Activated CD8-positive, alpha-beta memory T cell treated with anti-CD3 and anti-CD28 coated beads for 36 hours (primary cell): ENCODE measurements at regions not wholly inside any gene's neighbourhood (a gene's known extent, or its start where the extent isn't known, plus 50 kb on each side); places are given as distances from the start of the nearest gene placed in this dataset.

Experiments
- CTCF ChIA-PET: fragments of 350-600 bp; sonication (Branson Sonifier 250); formaldehyde crosslinking; loops from one replicate; lab custom pipeline; 2021; ENCODE audit warnings: antibody characterized with exemption; lab: Charles Lee
- POLR2A ChIA-PET: fragments of 350-600 bp; sonication (Branson Sonifier 250); formaldehyde crosslinking; loops from one replicate; lab custom pipeline; 2021; ENCODE audit warnings: antibody characterized with exemption; lab: Charles Lee

DNA sequence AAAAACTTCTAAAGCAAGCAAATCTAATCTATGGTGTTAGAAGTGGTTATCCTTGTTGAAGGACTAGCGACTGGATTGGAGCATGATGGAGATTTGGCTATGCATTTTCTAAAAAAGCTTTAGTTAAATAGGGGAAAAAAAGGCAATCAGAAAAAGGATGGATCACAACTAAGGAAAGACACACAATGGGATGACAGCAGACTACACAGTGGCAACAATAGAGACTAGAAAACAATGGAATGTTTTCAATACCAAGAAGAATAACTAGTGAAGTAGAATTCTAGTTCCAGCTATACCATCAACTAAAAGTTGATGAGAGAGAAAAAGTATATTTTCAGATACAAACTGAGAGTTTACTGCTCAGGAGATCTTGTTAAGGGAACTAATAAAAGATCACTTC lies 605.8 kb downstream of the PTPRU start:
- ChIA-PET CTCF (no interaction called here), POLR2A (no interaction called here)

DNA sequence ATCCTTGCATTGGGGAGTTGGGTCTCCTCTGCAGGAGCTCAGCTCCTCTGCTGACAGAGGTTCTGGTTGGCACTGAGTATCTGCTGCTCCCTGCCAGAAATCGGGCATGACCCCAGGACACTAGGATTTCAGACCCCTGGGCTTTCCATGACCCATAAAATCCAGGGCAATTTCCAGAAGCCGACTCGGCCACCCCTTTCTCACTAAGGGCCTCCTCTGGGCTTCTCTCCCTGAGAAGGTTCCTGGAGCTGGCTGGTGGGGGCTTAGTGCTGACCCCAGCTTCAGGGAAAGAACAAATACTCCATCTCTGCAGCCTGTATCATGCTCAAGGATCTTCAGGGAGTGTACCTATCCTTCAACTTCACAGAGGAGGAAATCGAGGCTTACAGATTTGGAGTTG lies 603.4 kb downstream of the PTPRU start:
- POLR2A ChIA-PET = interaction anchor here (0.6 kb wide), 1 partner anchor 253 kb away, joined by 4 read pairs; no protein-coding TSS in a partner anchor
- CTCF ChIA-PET = no interaction called here

DNA sequence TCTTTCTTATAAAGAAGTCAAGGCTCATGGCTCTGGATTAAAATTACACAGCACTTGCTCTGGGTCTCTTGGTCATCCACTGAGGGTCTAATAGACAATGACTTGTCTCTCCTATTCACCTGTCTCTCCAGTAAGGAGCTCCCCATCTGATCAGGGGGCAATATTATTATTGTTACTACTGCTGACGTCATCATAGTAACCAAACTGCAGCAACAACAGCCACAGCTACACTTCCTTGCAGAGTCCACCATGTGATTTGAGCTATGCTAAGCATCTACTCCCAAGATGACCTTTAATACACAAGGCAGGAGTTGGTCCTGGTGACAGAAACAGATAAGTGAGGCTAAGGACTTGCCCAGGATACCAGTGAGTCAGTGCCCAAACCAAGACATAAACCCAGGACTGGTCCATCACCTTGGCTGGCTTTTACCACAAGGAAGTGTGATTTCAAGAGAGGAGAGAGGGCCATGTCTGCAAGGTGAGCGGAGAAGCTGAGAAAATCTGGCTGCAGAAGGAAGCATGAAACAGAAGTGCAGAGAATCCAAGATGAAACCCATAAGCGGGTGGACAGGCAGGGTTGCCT lies 602.5 kb downstream of the PTPRU start:
- ChIA-PET CTCF (no interaction called here), POLR2A (no interaction called here)

DNA sequence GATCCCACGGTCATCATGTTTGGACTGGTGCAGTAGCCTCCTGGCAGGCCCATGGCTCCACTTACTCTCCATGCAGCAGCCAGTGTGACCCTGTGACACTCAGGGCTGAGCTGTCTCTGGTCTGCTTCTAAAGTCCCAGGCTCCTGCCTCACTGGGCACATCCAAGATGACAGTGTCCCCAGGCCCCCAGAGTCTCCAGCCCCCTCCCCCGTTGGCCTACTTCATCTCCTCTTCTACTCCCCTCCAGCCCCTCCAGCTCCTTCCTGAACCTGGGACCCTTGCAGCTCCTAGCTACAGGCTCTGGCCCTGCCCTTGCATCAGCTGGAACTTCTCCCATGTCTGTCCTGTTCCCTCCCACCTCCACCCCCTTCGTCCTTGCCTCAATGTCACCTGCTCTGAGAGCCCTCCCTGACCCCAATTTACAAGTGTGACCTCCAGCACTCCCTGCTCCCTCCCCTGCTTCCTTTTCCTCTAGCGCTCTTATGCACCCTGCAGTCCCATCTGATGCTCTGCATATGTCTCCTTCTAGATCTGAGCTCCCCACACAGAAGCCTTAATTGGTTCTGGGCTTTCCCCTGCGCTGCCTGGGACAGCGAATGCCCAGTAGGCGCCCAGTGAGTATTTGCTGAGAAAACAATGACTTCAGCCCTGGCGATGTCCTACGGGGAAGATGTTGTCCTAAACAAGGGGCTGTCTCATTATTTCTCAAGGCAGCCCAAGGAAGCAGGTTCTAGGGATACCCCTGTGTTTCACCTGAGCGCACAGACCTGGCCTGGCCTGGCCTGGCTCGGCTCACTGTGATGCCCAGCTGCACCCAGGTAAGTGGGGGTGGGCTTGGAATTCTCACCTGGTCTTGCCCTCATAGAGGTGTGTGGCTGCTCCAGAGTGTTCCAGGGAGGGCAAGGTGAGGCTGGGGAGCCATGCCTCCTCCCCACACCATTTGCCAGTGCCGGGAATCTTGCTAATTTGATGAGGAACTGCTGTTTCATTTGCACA lies 600.6 kb downstream of the PTPRU start:
- ChIA-PET CTCF (no interaction called here), POLR2A (no interaction called here)

DNA sequence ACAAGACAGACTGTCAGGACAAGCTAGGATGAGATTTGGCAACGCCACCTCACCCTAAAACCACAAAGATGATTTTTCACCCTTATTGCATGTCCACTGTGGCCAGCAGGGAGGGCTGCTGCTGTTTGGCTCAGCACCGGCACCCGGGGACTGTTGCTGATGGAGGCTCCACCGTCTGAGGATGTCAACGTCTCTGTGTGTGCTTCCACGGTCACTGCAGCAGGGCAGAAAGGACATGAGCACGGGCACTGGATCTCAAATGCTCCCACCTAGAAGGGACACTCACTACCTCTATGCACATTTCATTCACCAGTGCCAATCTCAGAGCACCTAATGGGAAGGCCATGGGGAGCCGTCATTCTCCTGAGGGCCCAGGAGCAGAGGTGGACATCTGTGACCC lies 599.6 kb downstream of the PTPRU start:
- POLR2A ChIA-PET = no interaction called here

DNA sequence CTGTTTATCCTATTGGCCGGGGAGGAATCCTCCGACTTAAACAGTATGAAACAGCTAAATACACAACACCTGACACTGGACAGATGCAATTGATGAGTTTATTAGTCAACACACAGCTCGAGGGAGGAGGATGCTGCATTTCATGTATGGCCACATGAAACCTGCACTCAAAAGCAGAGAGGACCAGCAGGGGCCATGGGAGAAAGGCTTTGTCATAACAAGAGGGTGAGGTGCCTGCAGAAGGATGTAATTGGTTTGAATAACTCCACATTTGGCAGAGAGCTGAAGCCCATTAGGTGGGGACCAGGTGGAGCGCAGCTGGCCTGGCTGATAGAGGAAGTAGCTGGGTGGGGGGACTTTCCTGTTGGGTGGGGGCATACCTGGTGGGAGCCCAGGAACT lies 599.1 kb downstream of the PTPRU start:
- ChIA-PET CTCF (no interaction called here), POLR2A (no interaction called here)

More for the DNA sequence above, 599.6 kb downstream of the PTPRU start:
- CTCF ChIA-PET = no interaction called here

DNA sequence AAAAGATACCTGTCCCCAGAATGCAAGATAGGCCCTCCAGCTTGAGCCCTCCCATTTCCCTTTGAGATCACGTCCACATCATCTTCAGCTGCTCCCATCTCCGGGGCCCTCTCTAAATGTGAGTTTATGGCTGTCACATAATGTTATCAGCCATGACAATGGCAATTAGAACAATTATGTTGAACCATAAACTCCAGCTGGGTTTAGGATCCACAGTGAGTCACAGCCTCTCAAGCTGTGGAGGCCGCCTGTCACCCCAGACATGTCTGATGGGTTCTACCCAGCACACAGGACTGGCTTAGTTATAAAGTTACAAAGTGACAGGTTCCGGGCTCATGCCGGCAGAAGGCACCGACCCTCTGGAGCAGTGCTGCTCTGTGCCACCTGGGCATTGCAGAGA lies 597.3 kb downstream of the PTPRU start:
- ChIA-PET POLR2A (no interaction called here), CTCF (no interaction called here)

DNA sequence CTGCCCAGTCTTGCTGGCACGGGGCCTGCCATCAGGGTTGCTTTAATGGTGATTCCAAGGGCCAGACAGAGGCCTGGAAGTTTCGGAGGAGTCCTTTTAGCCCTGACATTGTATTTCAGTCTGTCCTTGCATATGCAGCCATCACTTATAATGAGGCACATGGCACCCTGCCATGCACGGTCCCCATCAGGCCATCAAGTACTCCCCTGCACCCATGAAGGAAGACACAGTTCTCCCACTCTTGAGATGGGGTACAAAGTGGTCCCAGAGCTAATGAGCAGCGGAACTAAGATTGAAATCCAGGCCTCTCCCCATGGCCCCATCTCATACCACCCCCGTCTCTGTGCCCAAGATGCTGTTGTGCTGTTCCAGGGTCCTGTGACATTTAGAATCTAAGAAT lies 596.6 kb downstream of the PTPRU start:
- ChIA-PET POLR2A (no interaction called here), CTCF (no interaction called here)

DNA sequence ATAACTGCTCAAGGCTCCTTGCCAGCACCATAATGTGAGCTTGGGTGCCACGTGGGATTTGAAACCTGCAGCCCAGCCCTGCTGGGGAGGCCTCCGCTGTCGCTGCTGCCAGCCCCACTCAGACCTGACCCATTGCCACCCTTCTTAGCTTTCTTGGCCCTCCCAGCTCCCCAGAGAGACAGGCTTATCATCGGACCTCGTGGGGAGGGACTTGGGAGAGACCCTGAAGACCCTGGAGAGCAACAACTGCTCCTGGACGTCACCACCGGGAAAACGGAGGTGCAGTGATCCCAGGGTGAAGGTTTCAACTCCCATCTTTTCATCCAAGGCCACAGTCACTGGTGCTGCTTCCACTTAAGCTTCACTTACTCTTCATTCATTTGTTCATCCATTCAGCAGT lies 596.1 kb downstream of the PTPRU start:
- POLR2A ChIA-PET = no interaction called here
- CTCF ChIA-PET = no interaction called here

DNA sequence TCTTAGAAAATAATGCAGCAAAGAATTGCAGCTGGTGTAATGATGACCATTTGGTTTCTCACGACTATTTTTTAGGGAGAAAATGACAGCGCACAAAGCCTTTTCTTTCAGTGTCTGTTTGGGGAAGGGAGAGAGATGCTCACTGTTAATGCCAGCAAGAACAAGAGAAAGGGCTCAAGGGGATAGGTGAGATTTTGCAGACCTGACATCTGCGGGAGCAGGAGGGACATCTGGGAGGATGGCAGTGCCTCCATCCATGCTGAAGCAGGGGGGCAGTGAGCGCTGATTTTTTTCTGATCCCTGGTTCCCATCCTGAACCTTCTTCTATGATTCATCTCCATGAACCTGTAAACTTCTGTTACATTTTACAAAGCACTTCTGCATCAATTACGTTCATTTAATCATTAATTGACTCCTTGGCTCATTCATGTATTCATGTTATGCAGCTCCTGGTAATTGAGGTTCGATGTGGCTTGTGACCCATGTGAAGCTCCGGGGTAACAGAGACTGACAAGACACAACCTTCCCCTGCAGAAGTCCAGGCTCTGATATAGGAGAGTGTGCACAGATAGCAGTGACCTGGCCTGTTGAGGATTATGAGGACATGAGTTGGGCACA lies 595.3 kb downstream of the PTPRU start:
- ChIA-PET POLR2A (no interaction called here), CTCF (no interaction called here)

DNA sequence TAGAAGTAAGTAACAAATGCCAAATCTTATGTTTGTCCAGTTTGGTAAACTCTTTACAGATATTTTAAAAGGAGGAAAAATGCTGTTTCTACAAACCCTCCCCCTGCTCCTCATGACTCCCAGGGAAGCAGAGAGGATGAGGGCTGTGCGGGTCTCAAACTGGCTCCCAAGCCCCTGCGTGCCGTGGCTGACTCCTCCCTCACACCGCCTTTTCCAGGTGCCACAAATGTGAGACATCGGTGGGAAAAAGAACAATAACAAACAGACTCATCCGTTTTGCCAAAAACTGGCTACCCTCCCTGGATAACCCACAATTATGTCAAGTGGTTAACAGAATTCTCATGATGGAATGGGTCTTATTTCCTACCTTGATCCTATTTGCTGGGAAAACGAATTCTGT lies 594.6 kb downstream of the PTPRU start:
- POLR2A ChIA-PET = no interaction called here
- CTCF ChIA-PET = no interaction called here

DNA sequence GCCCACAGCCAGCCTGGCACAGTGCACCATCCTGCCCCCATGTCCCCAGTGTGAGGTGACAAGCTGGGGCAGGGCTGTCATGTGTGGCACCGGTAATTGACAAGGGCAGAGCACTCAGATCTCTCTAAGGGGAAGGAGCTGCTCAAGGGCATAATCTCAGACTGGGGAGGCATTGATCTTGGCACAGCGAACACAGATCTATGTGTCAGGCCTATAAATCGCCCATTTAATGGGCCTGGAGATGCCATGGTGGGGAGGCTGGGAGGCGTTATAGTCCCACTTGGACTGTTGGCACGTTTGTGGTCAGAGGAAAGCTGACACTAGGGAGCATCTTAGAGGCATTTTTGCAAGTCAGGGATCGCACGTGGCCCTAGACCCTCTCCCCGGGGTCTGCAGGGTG lies 594.1 kb downstream of the PTPRU start:
- CTCF ChIA-PET = no interaction called here

DNA sequence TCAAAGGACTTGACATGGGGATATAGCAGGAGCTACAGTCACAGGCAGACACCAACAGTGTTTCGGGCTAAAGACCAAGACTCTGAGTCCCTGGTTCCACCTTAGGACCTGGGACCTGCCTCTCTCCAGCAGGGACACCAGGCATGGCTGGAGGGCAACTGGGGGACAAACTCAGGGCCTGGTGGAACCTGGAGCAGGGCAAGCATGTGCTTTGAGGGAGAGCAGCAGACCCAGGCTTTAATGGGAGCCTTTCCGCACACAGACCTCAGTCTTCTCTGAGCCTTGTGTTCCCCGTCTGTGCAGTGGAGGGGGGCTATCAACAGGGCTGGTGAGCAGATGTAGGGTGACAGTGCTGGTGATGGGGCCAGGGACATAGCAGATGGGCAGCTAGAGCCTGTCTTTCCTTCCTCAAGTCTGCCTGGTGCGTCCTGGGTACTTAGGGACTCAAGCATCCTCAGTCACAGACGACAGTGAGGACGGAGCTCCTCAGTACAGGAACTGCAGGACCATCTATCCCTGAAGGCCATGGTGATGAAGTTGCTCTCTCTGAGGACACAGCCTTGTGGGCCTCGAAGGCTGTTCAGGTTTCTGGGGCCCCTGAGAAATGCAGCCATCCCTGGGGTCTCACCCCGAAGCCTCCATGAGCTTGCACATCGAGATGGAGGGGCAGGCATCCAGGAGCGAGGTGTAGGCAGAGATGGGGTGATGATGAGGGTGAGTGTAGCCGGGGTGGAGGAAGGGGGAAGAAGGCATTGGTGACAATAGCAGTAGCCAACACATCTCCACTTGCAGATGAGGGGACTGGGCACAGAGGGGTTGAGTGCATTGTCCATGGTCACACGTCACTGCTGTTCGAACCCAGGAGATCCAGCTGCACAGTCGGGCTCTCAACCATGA lies 593.4 kb downstream of the PTPRU start:
- POLR2A ChIA-PET = no interaction called here
- CTCF ChIA-PET = no interaction called here

More for the DNA sequence above, 594.1 kb downstream of the PTPRU start:
- POLR2A ChIA-PET = no interaction called here

DNA sequence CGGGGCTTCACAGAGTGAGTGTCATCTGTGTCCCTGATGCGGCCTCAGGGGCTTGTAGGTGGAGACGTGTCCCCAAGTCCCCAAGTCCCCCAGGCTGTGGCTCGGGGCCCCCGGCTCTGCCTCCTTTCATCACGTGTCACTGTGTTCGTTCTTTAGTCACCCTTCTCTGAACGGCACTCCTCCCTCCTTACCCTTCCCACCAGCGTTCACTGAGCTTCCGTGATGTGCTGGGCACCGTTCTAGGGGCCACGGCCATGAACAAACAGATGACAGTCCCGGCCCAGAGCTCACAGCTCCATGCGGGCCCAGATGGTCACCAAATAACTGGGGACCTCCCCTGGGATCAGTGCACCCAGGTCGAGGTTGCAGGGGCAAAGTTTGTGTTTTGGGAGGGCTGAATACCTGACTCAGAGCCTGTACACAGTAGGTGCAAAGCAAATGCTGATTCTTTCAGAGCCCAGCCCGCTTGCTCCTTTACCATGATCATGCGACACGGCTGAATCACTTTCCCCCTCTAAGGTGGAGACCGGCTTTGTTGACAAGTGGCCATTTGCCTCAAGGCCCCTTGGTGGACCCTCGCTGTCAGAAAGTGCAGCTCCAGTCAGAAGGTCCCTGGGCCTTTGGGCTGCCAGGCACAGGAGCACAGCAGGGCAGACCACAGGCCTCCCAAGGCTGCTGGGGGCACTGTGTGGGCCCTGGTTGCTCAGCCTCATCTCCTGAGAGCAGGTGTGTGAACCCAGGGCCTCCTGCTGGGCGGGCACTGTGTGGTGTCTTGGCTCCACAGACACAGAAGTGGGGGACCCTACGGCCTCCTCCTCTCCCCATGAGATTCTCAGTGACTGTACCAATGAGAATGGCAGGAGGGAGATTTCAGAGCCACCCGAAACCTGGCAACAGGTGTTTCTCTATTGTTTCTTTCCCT lies 592.5 kb downstream of the PTPRU start:
- CTCF ChIA-PET = no interaction called here
- POLR2A ChIA-PET = no interaction called here

DNA sequence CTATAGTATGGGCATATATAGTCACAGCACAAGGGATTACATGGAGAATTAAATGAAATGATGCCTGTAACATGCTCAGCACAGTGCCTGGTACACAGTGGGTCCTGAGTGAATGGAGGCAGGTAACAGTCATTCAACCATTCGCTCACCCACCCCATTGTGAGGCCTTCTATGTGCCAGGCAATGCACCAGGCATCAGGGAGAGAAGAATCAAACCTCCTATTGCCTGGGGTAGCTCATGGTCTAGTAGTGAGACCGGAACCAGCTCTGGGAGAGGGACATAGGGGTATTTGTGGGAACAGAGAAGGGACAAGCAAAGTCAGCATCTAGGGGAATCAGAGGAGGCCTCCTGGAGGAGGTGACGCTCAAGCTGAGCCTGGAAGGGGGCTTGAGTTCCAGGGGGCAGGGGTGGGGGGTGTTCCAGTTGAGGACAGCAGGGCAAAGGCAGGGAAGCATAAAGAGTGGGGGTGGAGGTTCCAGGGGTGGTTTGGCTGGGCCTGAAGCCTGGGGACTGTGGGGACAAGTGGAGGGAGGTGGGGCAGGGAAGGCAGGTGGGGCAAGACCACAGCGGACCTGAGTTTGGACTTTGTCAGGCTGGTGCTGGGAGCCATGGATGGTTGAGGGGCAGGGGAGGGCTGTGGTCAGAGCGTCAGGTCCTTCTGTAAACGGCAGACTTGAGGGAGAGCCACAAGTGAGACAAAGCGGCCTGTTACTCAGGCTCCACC lies 591.6 kb downstream of the PTPRU start:
- POLR2A ChIA-PET = no interaction called here
- CTCF ChIA-PET = no interaction called here

DNA sequence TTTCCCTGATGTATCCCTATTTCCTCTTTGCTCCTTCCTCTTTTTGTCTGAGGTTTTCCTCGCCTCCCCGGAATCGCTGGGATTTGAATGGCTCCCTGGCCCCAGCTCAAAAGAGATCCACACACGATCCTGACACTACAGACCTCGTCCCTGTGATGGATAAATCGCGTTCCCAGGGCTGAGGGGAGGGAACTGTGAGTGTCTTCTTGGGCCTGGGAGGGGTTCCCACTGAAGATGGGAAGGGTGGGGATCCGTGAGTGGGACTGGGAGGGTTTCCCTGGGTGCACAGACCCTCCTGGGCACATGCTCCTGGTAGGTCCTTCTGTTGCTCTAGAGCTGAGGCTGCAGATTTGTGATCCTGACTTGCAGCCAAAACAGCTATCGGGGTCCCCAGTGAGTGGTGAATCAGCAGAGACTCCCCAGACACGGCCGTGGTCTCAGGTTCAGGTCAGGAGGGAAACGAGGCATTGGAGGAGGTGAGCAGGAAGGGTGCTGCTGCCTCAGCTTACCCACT lies 591.0 kb downstream of the PTPRU start:
- CTCF ChIA-PET = no interaction called here
- POLR2A ChIA-PET = no interaction called here

DNA sequence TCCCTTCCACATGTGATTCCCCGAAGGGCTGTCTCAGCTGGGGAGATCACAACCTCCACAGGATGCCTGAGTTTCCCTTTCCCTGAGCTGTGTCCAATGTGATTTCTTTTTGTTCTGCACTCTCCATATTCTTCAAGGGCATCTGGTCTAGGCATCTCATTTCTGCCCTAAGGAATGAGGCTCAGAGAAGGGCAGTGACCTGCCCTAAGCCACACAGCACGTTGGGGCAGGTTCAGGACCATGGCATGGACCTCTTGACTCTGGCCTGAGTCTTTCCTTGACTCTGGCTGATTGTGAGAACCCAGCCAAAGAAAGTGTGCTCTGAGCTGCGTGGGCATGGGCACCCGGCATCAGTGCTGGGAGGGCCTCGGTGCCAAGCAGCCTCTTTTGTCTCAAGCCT lies 590.3 kb downstream of the PTPRU start:
- POLR2A ChIA-PET = no interaction called here

DNA sequence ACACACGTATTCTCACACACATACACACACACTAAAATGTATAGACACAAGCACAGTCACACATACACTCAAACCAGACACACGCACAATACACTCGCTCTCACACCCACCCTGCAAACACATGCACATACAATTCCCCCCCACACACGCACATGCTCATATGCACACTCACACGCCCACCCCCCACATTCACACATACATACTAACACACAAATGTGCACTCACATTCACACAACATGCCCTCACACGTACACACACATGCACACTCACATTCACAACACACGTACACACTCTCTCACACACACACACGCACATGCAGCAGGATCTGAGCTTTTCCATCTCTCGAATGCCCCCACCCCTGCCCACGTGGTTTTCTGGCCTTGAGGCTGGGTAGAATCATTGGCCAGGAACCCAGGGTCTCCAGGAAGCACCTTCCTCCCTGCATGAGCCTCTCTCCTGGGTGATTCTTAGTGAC lies 589.7 kb downstream of the PTPRU start:
- ChIA-PET POLR2A (no interaction called here), CTCF (no interaction called here)

More for the DNA sequence above, 590.3 kb downstream of the PTPRU start:
- CTCF ChIA-PET = no interaction called here
